PC-9 (cell line): ENCODE measurements at regions not wholly inside any gene's neighbourhood (a gene's known extent, or its start where the extent isn't known, plus 50 kb on each side); places are given as distances from the start of the nearest gene placed in this dataset.

Experiments
- BruUV-seq: library from RNA; stranded (reverse); fragments of 400-500 nt; replicated peaks from 2 replicates; lab custom pipeline; 2021; lab: Mats Ljungman, UMichigan
- CTCF ChIA-PET: fragments of 300-600 bp; sonication (Branson Sonifier 250); formaldehyde crosslinking; loops from one replicate; lab custom pipeline; 2022; ENCODE audit warnings: antibody characterized with exemption; lab: Charles Lee
- POLR2A ChIA-PET: fragments of 300-600 bp; sonication (Branson Sonifier 250); formaldehyde crosslinking; loops from one replicate; lab custom pipeline; 2022; ENCODE audit warnings: antibody characterized with exemption; ENCODE audit not compliant: unreplicated experiment; lab: Charles Lee
- DNase-seq, 2 experiments: peaks; one replicate each; pipeline versions ENCODE4 v3.0.0 to v3.0.0-alpha.2; 2015 to 2022; ENCODE audit warnings: mixed read lengths in 1 of 2
- H2AFZ ChIP-seq: fragments of 200-600 bp; sonication (generic); 2 replicates; pipeline ENCODE4 v1.8.1; 2017; ENCODE audit warnings: antibody characterized with exemption
- H3F3A ChIP-seq: fragments of 200-600 bp; sonication (generic); 2 replicates; pipeline ENCODE4 v1.8.1; 2017; ENCODE audit warnings: antibody characterized with exemption, mild to moderate bottlenecking, low read depth; ENCODE audit not compliant: insufficient read depth
- H3K27ac ChIP-seq: fragments of 200-600 bp; sonication (generic); 2 replicates; pipeline ENCODE4 v1.6.1; 2016; ENCODE audit warnings: mixed run types
- H3K27me3 ChIP-seq: fragments of 200-600 bp; sonication (generic); 2 replicates; pipeline ENCODE4 v1.6.1; 2016; ENCODE audit warnings: low read depth, mixed run types; ENCODE audit not compliant: insufficient read depth
- H3K36me3 ChIP-seq: fragments of 200-600 bp; sonication (generic); 2 replicates; pipeline ENCODE4 v1.6.1; 2016; ENCODE audit warnings: low read depth, mixed run types
- H3K4me1 ChIP-seq: fragments of 200-600 bp; sonication (generic); replicated peaks from 2 replicates; pipeline ENCODE4 v1.6.1; 2016; ENCODE audit warnings: mixed run types; ENCODE audit not compliant: insufficient read depth
- H3K4me2 ChIP-seq: fragments of 200-600 bp; sonication (generic); 2 replicates; pipeline ENCODE4 v1.6.1; 2017; ENCODE audit warnings: mixed run types
- H3K4me3 ChIP-seq: fragments of 200-600 bp; sonication (generic); 2 replicates; pipeline ENCODE4 v1.6.1; 2016; ENCODE audit warnings: mixed run types
- H3K79me2 ChIP-seq: fragments of 200-600 bp; sonication (generic); 2 replicates; pipeline ENCODE4 v1.6.1; 2017; ENCODE audit warnings: low read depth, mixed run types
- H3K9me2 ChIP-seq: fragments of 200-600 bp; sonication (generic); 2 replicates; pipeline ENCODE4 v1.8.1; 2017; ENCODE audit warnings: mild to moderate bottlenecking; ENCODE audit not compliant: insufficient read depth
- H3K9me3 ChIP-seq: fragments of 200-600 bp; sonication (generic); 2 replicates; pipeline ENCODE4 v1.8.1; 2016; ENCODE audit warnings: low read depth; ENCODE audit not compliant: insufficient read depth
- H4K20me1 ChIP-seq: fragments of 200-600 bp; sonication (generic); 2 replicates; pipeline ENCODE4 v1.8.1; 2017; ENCODE audit not compliant: insufficient read depth
- EZH2 ChIP-seq: fragments of 200-600 bp; sonication (generic); IDR thresholded peaks from 2 replicates; pipeline ENCODE4 v1.8.0; 2017; ENCODE audit warnings: antibody characterized with exemption, low read depth
- intact Hi-C: fragments of 100-400 bp; cut with micrococcal nuclease; formaldehyde crosslinking; loops from one replicate; pipeline ENCODE4 v1.10.0; 2022; ENCODE audit not compliant: unreplicated experiment
- TF ChIP-seq, protein P1 (sequence below): fragments of 200-600 bp; sonication (generic); conservative IDR thresholded peaks from 2 replicates; pipeline ENCODE4 v1.6.1; 2017; ENCODE audit warnings: mixed run types, antibody characterized with exemption, mild to moderate bottlenecking, moderate library complexity

- intact Hi-C loops = no loop called here
- Histone ChIP-seq H2AFZ (no peak overlapping the region), H3K4me2 (no peak overlapping the region), H3K27ac (no peak overlapping the region), H3K4me1 (no peaks in the 10 kb centered on the region), H3F3A (no peaks in the 10 kb centered on the region), H4K20me1 (no peaks in the 10 kb centered on the region), H3K36me3 (no peaks in the 10 kb centered on the region), H3K79me2 (no peaks in the 10 kb centered on the region), H3K4me3 (no peak overlapping the region), H3K27me3 (no peaks in the 10 kb centered on the region), H3K9me3 (no peaks in the 10 kb centered on the region; the same call in 1 of the 2 replicates), H3K9me2 (no peaks in the 10 kb centered on the region)
- DNase-seq = no peak
- ChIA-PET POLR2A (no interaction called here), CTCF (no interaction called here)
- BruUV-seq = no TSS peak
- TF ChIP-seq EZH2 = no peak
- TF ChIP-seq, protein P1, sequence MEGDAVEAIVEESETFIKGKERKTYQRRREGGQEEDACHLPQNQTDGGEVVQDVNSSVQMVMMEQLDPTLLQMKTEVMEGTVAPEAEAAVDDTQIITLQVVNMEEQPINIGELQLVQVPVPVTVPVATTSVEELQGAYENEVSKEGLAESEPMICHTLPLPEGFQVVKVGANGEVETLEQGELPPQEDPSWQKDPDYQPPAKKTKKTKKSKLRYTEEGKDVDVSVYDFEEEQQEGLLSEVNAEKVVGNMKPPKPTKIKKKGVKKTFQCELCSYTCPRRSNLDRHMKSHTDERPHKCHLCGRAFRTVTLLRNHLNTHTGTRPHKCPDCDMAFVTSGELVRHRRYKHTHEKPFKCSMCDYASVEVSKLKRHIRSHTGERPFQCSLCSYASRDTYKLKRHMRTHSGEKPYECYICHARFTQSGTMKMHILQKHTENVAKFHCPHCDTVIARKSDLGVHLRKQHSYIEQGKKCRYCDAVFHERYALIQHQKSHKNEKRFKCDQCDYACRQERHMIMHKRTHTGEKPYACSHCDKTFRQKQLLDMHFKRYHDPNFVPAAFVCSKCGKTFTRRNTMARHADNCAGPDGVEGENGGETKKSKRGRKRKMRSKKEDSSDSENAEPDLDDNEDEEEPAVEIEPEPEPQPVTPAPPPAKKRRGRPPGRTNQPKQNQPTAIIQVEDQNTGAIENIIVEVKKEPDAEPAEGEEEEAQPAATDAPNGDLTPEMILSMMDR = no peak
Observed at GRCh38 chr3:20488151-20488550, 302.1 kb upstream of the SGO1 start.

- POLR2A ChIA-PET = no interaction called here
- Histone ChIP-seq H2AFZ (no peak overlapping the region), H3K4me1 (no peaks in the 10 kb centered on the region), H3F3A (no peaks in the 10 kb centered on the region), H3K27ac (no peak overlapping the region), H3K9me3 (no peaks in the 10 kb centered on the region; the same call in 1 of the 2 replicates), H3K27me3 (no peaks in the 10 kb centered on the region), H3K9me2 (no peaks in the 10 kb centered on the region), H4K20me1 (no peaks in the 10 kb centered on the region), H3K79me2 (no peaks in the 10 kb centered on the region), H3K36me3 (no peaks in the 10 kb centered on the region), H3K4me2 (no peak overlapping the region), H3K4me3 (no peak overlapping the region)
- no TSS peak for BruUV-seq
- DNase-seq = no peak
- TF ChIP-seq, protein P1 = no peak
- no peak for TF ChIP-seq EZH2
- intact Hi-C loops = no loop called here
- CTCF ChIA-PET = no interaction called here
Observed at GRCh38 chr3:20484126-20484525, 298.1 kb upstream of the SGO1 start.

- Histone ChIP-seq H3K4me1 (no peaks in the 10 kb centered on the region), H3K79me2 (no peaks in the 10 kb centered on the region), H3K9me2 (no peaks in the 10 kb centered on the region), H3K4me3 (no peak overlapping the region), H4K20me1 (no peaks in the 10 kb centered on the region), H3F3A (no peaks in the 10 kb centered on the region), H3K36me3 (no peaks in the 10 kb centered on the region), H3K9me3 (no peaks in the 10 kb centered on the region; the same call in 1 of the 2 replicates), H3K27ac (no peak overlapping the region), H2AFZ (no peak overlapping the region), H3K27me3 (no peaks in the 10 kb centered on the region), H3K4me2 (no peak overlapping the region)
- POLR2A ChIA-PET = no interaction called here
- TF ChIP-seq EZH2 = no peak
- TF ChIP-seq, protein P1 = no peak
- no TSS peak for BruUV-seq
- no peak for DNase-seq
- intact Hi-C loops = no loop called here
- CTCF ChIA-PET = no interaction called here
Observed at GRCh38 chr3:20482350-20482749, 296.3 kb upstream of the SGO1 start.
